GM10266 (cell line): ENCODE measurements at regions not wholly inside any gene's neighbourhood (a gene's known extent, or its start where the extent isn't known, plus 50 kb on each side); places are given as distances from the start of the nearest gene placed in this dataset.

ENCODE experiments used
- DNase-seq: peaks from one replicate; pipeline ENCODE4 v3.0.0; 2012; ENCODE audit errors: extremely low spot score
- TF ChIP-seq, protein P1 (sequence below): IDR thresholded peaks from 2 replicates; pipeline ENCODE4 v1.5.1; 2012; ENCODE audit warnings: mild to moderate bottlenecking, low read depth; ENCODE audit not compliant: control insufficient read depth, insufficient read depth; ENCODE audit errors: missing control alignments

DNA sequence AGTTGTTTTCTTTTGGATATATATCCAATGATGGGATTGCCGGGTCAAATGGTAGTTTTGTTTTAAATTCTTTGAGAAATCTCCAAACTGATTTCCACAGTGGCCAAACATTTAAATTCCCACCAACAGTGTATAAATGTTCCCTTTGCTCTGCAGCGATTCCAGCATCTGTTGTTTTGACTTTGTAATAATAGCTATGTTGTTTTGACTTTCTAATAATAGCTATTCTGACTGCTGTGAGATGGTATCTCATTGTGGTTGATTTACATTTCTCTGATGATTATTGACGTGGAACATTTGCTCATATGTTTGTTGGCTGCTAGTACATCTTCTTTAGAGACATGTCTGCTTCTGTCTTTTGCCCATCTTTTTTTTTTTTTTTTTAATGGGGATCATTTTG, 332.2 kb upstream of the GBE1 start:
- TF ChIP-seq, protein P1, sequence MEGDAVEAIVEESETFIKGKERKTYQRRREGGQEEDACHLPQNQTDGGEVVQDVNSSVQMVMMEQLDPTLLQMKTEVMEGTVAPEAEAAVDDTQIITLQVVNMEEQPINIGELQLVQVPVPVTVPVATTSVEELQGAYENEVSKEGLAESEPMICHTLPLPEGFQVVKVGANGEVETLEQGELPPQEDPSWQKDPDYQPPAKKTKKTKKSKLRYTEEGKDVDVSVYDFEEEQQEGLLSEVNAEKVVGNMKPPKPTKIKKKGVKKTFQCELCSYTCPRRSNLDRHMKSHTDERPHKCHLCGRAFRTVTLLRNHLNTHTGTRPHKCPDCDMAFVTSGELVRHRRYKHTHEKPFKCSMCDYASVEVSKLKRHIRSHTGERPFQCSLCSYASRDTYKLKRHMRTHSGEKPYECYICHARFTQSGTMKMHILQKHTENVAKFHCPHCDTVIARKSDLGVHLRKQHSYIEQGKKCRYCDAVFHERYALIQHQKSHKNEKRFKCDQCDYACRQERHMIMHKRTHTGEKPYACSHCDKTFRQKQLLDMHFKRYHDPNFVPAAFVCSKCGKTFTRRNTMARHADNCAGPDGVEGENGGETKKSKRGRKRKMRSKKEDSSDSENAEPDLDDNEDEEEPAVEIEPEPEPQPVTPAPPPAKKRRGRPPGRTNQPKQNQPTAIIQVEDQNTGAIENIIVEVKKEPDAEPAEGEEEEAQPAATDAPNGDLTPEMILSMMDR = no peak

DNA sequence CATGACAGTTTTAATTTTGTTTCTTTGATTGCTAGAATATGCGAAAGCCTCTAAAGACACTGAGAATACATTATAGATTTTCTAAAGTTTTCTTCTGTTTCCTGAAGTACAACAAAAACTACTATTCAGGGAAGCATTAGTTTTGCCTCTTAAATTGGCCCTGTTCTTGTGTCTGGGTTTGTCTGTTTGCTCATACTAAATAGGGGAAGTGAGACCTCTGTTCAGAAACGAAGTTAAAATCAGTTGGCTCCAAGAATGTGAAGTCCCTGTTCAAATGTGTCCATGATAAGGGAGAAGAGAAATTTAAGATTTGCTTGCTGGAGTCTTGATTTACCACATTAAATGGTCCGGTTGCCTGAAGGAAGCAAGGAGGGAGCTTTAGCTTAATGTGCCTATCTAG, 327.3 kb upstream of the GBE1 start:
- no peak for DNase-seq
- TF ChIP-seq, protein P1 = no peak

More for the DNA sequence above, 332.2 kb upstream of the GBE1 start:
- no peak for DNase-seq

DNA sequence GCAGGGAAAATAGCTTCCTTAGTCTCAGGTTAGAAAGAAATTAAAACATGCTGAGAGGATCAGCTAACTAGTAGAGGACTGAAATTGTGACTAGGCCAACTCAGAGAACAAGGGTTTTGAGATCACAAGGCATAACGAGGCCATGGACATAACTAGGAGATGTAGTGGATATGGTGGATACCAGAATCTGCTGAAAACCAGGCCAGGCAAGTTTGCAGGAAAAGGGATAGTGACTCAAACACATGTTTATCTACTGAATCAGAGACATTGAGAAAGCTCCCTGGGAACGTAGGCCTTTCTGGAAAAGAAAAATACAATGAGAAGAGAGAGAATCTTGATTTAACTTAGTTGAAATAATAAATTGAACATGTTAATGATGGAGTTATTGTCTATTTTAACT, 326.5 kb upstream of the GBE1 start:
- no peak for DNase-seq
- TF ChIP-seq, protein P1 = no peak

DNA sequence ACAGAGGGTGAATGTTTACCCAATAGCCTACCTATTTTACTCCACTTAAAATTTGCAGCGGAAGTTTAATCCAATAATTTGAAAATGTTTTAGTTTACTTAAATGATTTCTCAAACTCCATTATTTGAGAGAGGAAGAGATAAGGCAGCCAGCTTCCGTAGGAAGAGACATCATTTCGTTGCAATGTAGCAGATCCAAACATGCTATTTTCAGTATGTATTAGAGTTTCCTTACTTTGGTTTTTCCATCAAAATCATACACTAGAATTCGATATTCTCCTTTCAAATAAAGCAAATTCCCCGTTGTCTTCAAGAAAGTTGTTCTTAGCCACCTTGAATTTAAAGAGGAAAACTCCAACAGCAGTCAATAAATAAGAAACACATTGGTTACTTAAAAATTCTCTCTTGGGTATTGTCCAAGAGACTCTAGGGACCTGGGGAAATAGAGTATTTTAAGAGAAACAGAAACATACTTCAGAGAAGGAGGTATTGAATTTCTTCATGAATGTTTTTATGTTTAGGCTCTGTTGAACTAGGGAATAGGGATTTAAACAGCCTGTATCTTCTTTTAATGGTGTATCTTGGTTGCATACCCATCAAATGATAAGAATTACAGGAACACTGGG, 324.5 kb upstream of the GBE1 start:
- DNase-seq = no peak
- TF ChIP-seq, protein P1 = no peak

DNA sequence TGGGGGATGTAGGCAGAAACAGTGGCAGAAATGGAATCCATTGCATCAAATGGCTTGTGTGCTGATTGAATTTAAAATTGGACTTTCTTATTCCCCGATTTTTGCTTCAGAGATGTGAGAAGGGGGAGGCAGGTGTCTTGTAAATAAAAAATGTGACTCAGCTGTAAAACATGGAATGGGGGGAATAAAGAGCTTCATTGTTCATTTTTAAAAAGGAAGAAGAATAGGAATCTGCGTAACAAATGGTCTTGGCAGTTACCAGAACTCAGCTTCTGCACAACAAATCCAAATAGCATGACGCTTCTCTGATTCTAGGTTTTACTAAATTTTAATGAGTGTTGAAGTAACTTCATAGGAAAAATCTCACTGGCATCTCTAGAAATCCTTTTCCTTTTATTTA, 323.9 kb upstream of the GBE1 start:
- no peak for DNase-seq

DNA sequence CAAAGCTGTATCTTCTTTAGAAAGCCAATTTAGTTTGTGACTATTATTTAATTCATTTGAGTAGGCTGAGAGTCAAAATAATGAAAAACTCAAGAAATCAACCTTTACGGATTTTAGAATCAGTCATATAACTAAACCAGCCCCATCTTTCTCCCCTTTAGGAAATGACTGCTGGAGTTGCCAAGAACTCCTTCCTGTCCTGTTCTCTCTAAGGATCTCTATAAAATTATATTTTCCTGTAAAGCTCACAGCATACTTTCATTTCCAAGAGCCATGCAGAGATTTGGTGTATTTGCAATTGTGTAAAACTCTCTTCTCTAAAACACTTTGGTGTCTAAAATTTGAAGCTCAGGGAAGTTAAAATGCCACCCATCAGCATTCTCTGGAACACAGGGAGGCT, 323.4 kb upstream of the GBE1 start:
- no peak for DNase-seq
- TF ChIP-seq, protein P1 = no peak

More for the DNA sequence above, 323.9 kb upstream of the GBE1 start:
- TF ChIP-seq, protein P1 = no peak

DNA sequence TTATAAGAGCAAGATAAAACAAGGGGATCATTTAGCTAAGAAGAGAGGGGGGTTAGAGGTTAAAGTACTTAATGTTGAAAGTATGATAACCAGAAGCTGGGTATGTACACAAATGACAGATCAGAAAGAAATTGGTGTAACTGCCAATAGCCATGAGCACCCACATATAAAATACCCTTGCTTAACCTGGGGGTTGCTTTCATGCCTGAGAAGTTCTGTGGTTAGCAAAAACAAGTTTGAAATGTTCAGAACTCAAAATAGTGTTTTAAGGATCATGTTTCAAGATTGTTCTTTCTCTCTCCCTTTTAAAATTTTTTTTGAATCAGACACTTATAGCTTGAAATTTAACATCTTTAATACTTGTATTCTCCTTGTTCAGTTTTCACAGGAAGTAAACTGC, 321.4 kb upstream of the GBE1 start:
- no peak for DNase-seq
- TF ChIP-seq, protein P1 = no peak
